Smooth muscle cell (in vitro differentiated cells): ENCODE measurements at regions not wholly inside any gene's neighbourhood (a gene's known extent, or its start where the extent isn't known, plus 50 kb on each side); places are given as distances from the start of the nearest gene placed in this dataset.

Source experiments
- DNase-seq: peaks from one replicate; lab custom pipeline; 2025; ENCODE audit not compliant: unreplicated experiment; lab: John Stamatoyannopoulos, UW
- H2AFZ ChIP-seq: fragments of 200-600 bp; sonication (generic); 2 replicates; pipeline ENCODE4 v1.6.0; 2016; ENCODE audit warnings: antibody characterized with exemption, low read depth, mild to moderate bottlenecking
- H3F3A ChIP-seq: fragments of 200-600 bp; sonication (generic); 2 replicates; pipeline ENCODE4 v1.6.0; 2017; ENCODE audit warnings: antibody characterized with exemption, low read depth
- H3K27ac ChIP-seq: fragments of 200-600 bp; sonication (generic); 2 replicates; pipeline ENCODE4 v1.5.1; 2016; ENCODE audit warnings: low read depth, mild to moderate bottlenecking
- H3K27me3 ChIP-seq: fragments of 200-600 bp; sonication (generic); 2 replicates; pipeline ENCODE4 v1.6.1; 2016; ENCODE audit warnings: low read depth, mild to moderate bottlenecking
- H3K36me3 ChIP-seq: fragments of 200-600 bp; sonication (generic); 2 replicates; pipeline ENCODE4 v1.5.1; 2016; ENCODE audit warnings: low read depth
- H3K4me1 ChIP-seq: fragments of 200-600 bp; sonication (generic); 2 replicates; pipeline ENCODE4 v1.5.1; 2016; ENCODE audit warnings: low read depth
- H3K4me2 ChIP-seq: fragments of 200-600 bp; sonication (generic); 2 replicates; pipeline ENCODE4 v1.6.0; 2016; ENCODE audit warnings: mild to moderate bottlenecking
- H3K4me3 ChIP-seq: fragments of 200-600 bp; sonication (generic); 2 replicates; pipeline ENCODE4 v1.5.1; 2016; ENCODE audit warnings: mild to moderate bottlenecking
- H3K79me2 ChIP-seq: fragments of 200-600 bp; sonication (generic); 2 replicates; pipeline ENCODE4 v1.6.0; 2016; ENCODE audit warnings: low read depth, mild to moderate bottlenecking
- H3K9ac ChIP-seq: fragments of 200-600 bp; sonication (generic); 2 replicates; pipeline ENCODE4 v1.6.0; 2016; ENCODE audit warnings: low read depth
- H3K9me3 ChIP-seq: fragments of 200-600 bp; sonication (generic); replicated peaks from 2 replicates; pipeline ENCODE4 v1.5.1; 2016; ENCODE audit warnings: low read depth
- H4K20me1 ChIP-seq: fragments of 200-600 bp; sonication (generic); 2 replicates; pipeline ENCODE4 v1.6.0; 2016; ENCODE audit warnings: low read depth
- CTCF ChIP-seq: fragments of 200-600 bp; sonication (generic); IDR thresholded peaks from 2 replicates; pipeline ENCODE4 v1.5.1; 2017; ENCODE audit warnings: borderline replicate concordance, mild to moderate bottlenecking, antibody characterized with exemption; ENCODE audit not compliant: insufficient read depth, poor library complexity, severe bottlenecking
- WGBS: methylation state at CpG from one replicate; pipeline ENCODE4 v1.1.7; 2016; ENCODE audit warnings: low lambda C conversion rate; 5-methylcytosine and 5-hydroxymethylcytosine counted together

GRCh38 chr20:60147004-60147403, 188.8 kb downstream of the CDH26 start:
- H3K4me1 ChIP-seq, result no peaks in the 10 kb centered on the region
- no peak overlapping the region for H3K9ac ChIP-seq
- peaks cover 4% of the 10 kb centered on the region for H3K27me3 ChIP-seq
- H3K4me3 ChIP-seq, result no peak overlapping the region
- H3K4me2 ChIP-seq, result no peak overlapping the region
- no peaks in the 10 kb centered on the region for H3F3A ChIP-seq
- H3K9me3 ChIP-seq, result no peaks in the 10 kb centered on the region
- 84% methylated on average over 2 of the region's 2 CpGs for WGBS
- no peaks in the 10 kb centered on the region for H3K79me2 ChIP-seq
- no peak overlapping the region for H3K27ac ChIP-seq
- no peak for TF ChIP-seq CTCF
- no peaks in the 10 kb centered on the region for H3K36me3 ChIP-seq
- H2AFZ ChIP-seq, result no peak overlapping the region
- DNase-seq, result no peak
- no peaks in the 10 kb centered on the region for H4K20me1 ChIP-seq

GRCh38 chr20:60148885-60149284, 190.7 kb downstream of the CDH26 start:
- H4K20me1 ChIP-seq, result no peaks in the 10 kb centered on the region
- no peaks in the 10 kb centered on the region for H3K4me1 ChIP-seq
- no peaks in the 10 kb centered on the region for H3K9me3 ChIP-seq
- no peak overlapping the region for H2AFZ ChIP-seq
- TF ChIP-seq CTCF, result no peak
- H3K4me3 ChIP-seq, result no peak overlapping the region
- H3K36me3 ChIP-seq, result no peaks in the 10 kb centered on the region
- H3K4me2 ChIP-seq, result no peak overlapping the region
- no peaks in the 10 kb centered on the region for H3F3A ChIP-seq
- H3K27ac ChIP-seq, result no peak overlapping the region
- H3K9ac ChIP-seq, result no peak overlapping the region
- DNase-seq, result no peak
- H3K79me2 ChIP-seq, result no peaks in the 10 kb centered on the region
- H3K27me3 ChIP-seq, result peaks cover 4% of the 10 kb centered on the region

GRCh38 chr20:60152792-60153191, 194.6 kb downstream of the CDH26 start:
- H3K27me3 ChIP-seq, result peaks cover 4% of the 10 kb centered on the region
- H3K4me1 ChIP-seq, result no peaks in the 10 kb centered on the region
- no peak overlapping the region for H3K27ac ChIP-seq
- H3K4me2 ChIP-seq, result no peak overlapping the region
- TF ChIP-seq CTCF, result no peak
- no peak overlapping the region for H3K9ac ChIP-seq
- DNase-seq, result no peak
- H3K79me2 ChIP-seq, result no peaks in the 10 kb centered on the region
- no peak overlapping the region for H2AFZ ChIP-seq
- no peaks in the 10 kb centered on the region for H3K36me3 ChIP-seq
- no peaks in the 10 kb centered on the region for H4K20me1 ChIP-seq
- no peaks in the 10 kb centered on the region for H3K9me3 ChIP-seq
- H3K4me3 ChIP-seq, result no peak overlapping the region
- no peaks in the 10 kb centered on the region for H3F3A ChIP-seq
- WGBS, result 83% methylated on average over 3 of the region's 3 CpGs

GRCh38 chr20:60160451-60161145, 202.4 kb downstream of the CDH26 start:
- Histone ChIP-seq H3K27me3 (no peaks in the 10 kb centered on the region), H3K4me1 (no peaks in the 10 kb centered on the region), H3K4me2 (no peak overlapping the region), H3K36me3 (no peaks in the 10 kb centered on the region), H3F3A (no peaks in the 10 kb centered on the region), H3K79me2 (no peaks in the 10 kb centered on the region), H2AFZ (no peak overlapping the region), H3K9ac (no peak overlapping the region), H3K9me3 (no peaks in the 10 kb centered on the region), H3K27ac (no peak overlapping the region), H4K20me1 (no peaks in the 10 kb centered on the region), H3K4me3 (no peak overlapping the region)
- 88% methylated on average over 2 of the region's 2 CpGs for WGBS
- no peak for TF ChIP-seq CTCF
- no peak for DNase-seq
